ENCODE measurements at regions not wholly inside any gene's neighbourhood (a gene's known extent, or its start where the extent isn't known, plus 50 kb on each side); places are given as distances from the start of the nearest gene placed in this dataset.

- TF ChIP-seq EZH2 (IDR thresholded peaks at IDR 0.05; ENCODE audit: low read depth, unreplicated experiment) (no peak), EZH2phosphoT487 (IDR thresholded peaks at IDR 0.05; ENCODE audit: unreplicated experiment) (no peak), CTCF (conservative IDR thresholded peaks at IDR 0.05; ENCODE audit: low read depth in 2 of 2) (no peak), ZNF331 (CRISPR knock-in tag; IDR thresholded peaks at IDR 0.05; ENCODE audit: low read depth) (no peak), POLR2AphosphoS5 (IDR thresholded peaks at IDR 0.05; ENCODE audit: low read depth) (no peak), NANOG (IDR thresholded peaks at IDR 0.05; ENCODE audit: borderline replicate concordance) (no peak), REST (IDR thresholded peaks at IDR 0.05; ENCODE audit: unreplicated experiment) (no peak), CREB1 (CRISPR knock-in tag; IDR thresholded peaks at IDR 0.05; ENCODE audit: low read depth) (no peak), ETS1 (IDR thresholded peaks at IDR 0.05) (no peak), JUNB (IDR thresholded peaks at IDR 0.05; ENCODE audit: unreplicated experiment) (no peak)
These were observed 1219.9 kb upstream of the CNTN5 start for GRCh38 chr11:97800891-97801290.

All from GM23338 (cell line).